Stimulated activated effector memory CD8-positive, alpha-beta T cell treated with anti-CD3 and anti-CD28 coated beads, Interleukin-12 subunit alpha, Interleukin-12 subunit beta, amount 100 ng/mL, for 72 hours (primary cell): ENCODE measurements at regions not wholly inside any gene's neighbourhood (a gene's known extent, or its start where the extent isn't known, plus 50 kb on each side); places are given as distances from the start of the nearest gene placed in this dataset.
"Not testable (repeated sequence)": the region's sequence is repeated elsewhere in the genome, so short reads cannot be mapped to it uniquely, and the experiment has no call there.

Experiments
- ATAC-seq: fragments of 150-1000 bp; cut with Tn5 transposase; 2 replicates; pipeline ENCODE4 v1.10.0; 2021
- DNase-seq, 2 donors: peaks; one replicate each; pipeline ENCODE4 v3.0.0; 2021 to 2022; ENCODE audit warnings: low spot score in 2 of 2
- H3K27ac Mint-ChIP-seq: one replicate; pipeline ENCODE4 v1.8.0; 2022; ENCODE audit warnings: mild to moderate bottlenecking, mixed read lengths
- H3K36me3 Mint-ChIP-seq: one replicate; pipeline ENCODE4 v1.8.0; 2022; ENCODE audit warnings: mild to moderate bottlenecking, mixed read lengths
- H3K4me1 Mint-ChIP-seq: one replicate; pipeline ENCODE4 v1.8.0; 2022; ENCODE audit warnings: mixed read lengths
- H3K4me3 Mint-ChIP-seq: one replicate; pipeline ENCODE4 v1.8.0; 2022; ENCODE audit warnings: mild to moderate bottlenecking, mixed read lengths
- H3K9me3 Mint-ChIP-seq: one replicate; pipeline ENCODE4 v1.8.0; 2022; ENCODE audit warnings: mixed read lengths

GRCh38 chr15:69909719-69910444, 187.8 kb downstream of the TLE3 start:
- no peaks in the 10 kb centered on the region for H3K4me1 Mint-ChIP-seq
- ATAC-seq, result no peak
- no peak overlapping the region for H3K4me3 Mint-ChIP-seq
- H3K36me3 Mint-ChIP-seq, result no peaks in the 10 kb centered on the region
- H3K27ac Mint-ChIP-seq, result no peak overlapping the region
- DNase-seq, result no peak
- no peaks in the 10 kb centered on the region for H3K9me3 Mint-ChIP-seq

GRCh38 chr15:69910514-69910913, 187.2 kb downstream of the TLE3 start:
- ATAC-seq (no peak), DNase-seq (no peak)
- H3K9me3 Mint-ChIP-seq, result no peaks in the 10 kb centered on the region
- H3K4me1 Mint-ChIP-seq, result no peaks in the 10 kb centered on the region
- H3K4me3 Mint-ChIP-seq, result no peak overlapping the region
- H3K36me3 Mint-ChIP-seq, result no peaks in the 10 kb centered on the region
- H3K27ac Mint-ChIP-seq, result no peak overlapping the region

- no peak for ATAC-seq
- H3K27ac Mint-ChIP-seq, result no peak overlapping the region
These were observed 185.6 kb downstream of the TLE3 start for GRCh38 chr15:69912116-69912515.

GRCh38 chr15:69914040-69914439, 183.7 kb downstream of the TLE3 start:
- Mint-ChIP-seq H3K27ac (no peak overlapping the region), H3K4me3 (no peak overlapping the region), H3K9me3 (no peaks in the 10 kb centered on the region), H3K36me3 (no peaks in the 10 kb centered on the region), H3K4me1 (no peaks in the 10 kb centered on the region)
- ATAC-seq, result no peak
- DNase-seq, result no peak

More at GRCh38 chr15:69912116-69912515, 185.6 kb downstream of the TLE3 start:
- H3K4me3 Mint-ChIP-seq, result no peak overlapping the region
- H3K9me3 Mint-ChIP-seq, result no peaks in the 10 kb centered on the region
- H3K4me1 Mint-ChIP-seq, result no peaks in the 10 kb centered on the region
- no peaks in the 10 kb centered on the region for H3K36me3 Mint-ChIP-seq
- no peak for DNase-seq

- H3K9me3 Mint-ChIP-seq, result no peaks in the 10 kb centered on the region
- H3K36me3 Mint-ChIP-seq, result no peaks in the 10 kb centered on the region
- H3K27ac Mint-ChIP-seq, result no peak overlapping the region
- DNase-seq (no peak), ATAC-seq (no peak)
- H3K4me1 Mint-ChIP-seq, result no peaks in the 10 kb centered on the region
- no peak overlapping the region for H3K4me3 Mint-ChIP-seq
These were observed 182.8 kb downstream of the TLE3 start for GRCh38 chr15:69914960-69915359.

GRCh38 chr15:69916169-69916785, 181.4 kb downstream of the TLE3 start:
- Mint-ChIP-seq H3K4me3 (no peak overlapping the region), H3K9me3 (no peaks in the 10 kb centered on the region), H3K27ac (no peak overlapping the region), H3K4me1 (peaks cover 1% of the 10 kb centered on the region), H3K36me3 (no peaks in the 10 kb centered on the region)
- DNase-seq, result no peak
- no peak for ATAC-seq

GRCh38 chr15:69917056-69917455, 180.7 kb downstream of the TLE3 start:
- no peaks in the 10 kb centered on the region for H3K9me3 Mint-ChIP-seq
- DNase-seq (no peak), ATAC-seq (no peak)
- no peak overlapping the region for H3K27ac Mint-ChIP-seq
- peaks cover 6% of the 10 kb centered on the region for H3K4me1 Mint-ChIP-seq
- no peak overlapping the region for H3K4me3 Mint-ChIP-seq
- H3K36me3 Mint-ChIP-seq, result no peaks in the 10 kb centered on the region

- peaks cover 6% of the 10 kb centered on the region for H3K4me1 Mint-ChIP-seq
- no peaks in the 10 kb centered on the region for H3K36me3 Mint-ChIP-seq
- no peak overlapping the region for H3K4me3 Mint-ChIP-seq
- no peak overlapping the region for H3K27ac Mint-ChIP-seq
- peaks cover 10% of the 10 kb centered on the region for H3K9me3 Mint-ChIP-seq
- DNase-seq (no peak), ATAC-seq (no peak)
These were observed 177.9 kb downstream of the TLE3 start for GRCh38 chr15:69919816-69920215.

GRCh38 chr15:69920221-69920620, 177.5 kb downstream of the TLE3 start:
- Mint-ChIP-seq H3K9me3 (peaks cover 10% of the 10 kb centered on the region), H3K4me3 (no peak overlapping the region), H3K4me1 (peaks cover 6% of the 10 kb centered on the region), H3K27ac (no peak overlapping the region), H3K36me3 (no peaks in the 10 kb centered on the region)
- no peak for DNase-seq
- no peak for ATAC-seq

- ATAC-seq (no peak), DNase-seq (no peak)
- Mint-ChIP-seq H3K9me3 (peaks cover 13% of the 10 kb centered on the region), H3K36me3 (no peaks in the 10 kb centered on the region), H3K4me3 (no peak overlapping the region), H3K4me1 (peaks cover 6% of the 10 kb centered on the region), H3K27ac (no peak overlapping the region)
These were observed 175.8 kb downstream of the TLE3 start for GRCh38 chr15:69921626-69922619.

GRCh38 chr15:69924531-69924930, 173.2 kb downstream of the TLE3 start:
- ATAC-seq, result no peak
- Mint-ChIP-seq H3K27ac (no peak overlapping the region), H3K4me1 (peaks cover 6% of the 10 kb centered on the region)

GRCh38 chr15:69926006-69926405, 171.7 kb downstream of the TLE3 start:
- H3K36me3 Mint-ChIP-seq, result no peaks in the 10 kb centered on the region
- DNase-seq (no peak), ATAC-seq (no peak)
- H3K4me3 Mint-ChIP-seq, result no peak overlapping the region
- H3K4me1 Mint-ChIP-seq, result peaks cover 6% of the 10 kb centered on the region
- H3K27ac Mint-ChIP-seq, result no peak overlapping the region
- peaks cover 16% of the 10 kb centered on the region for H3K9me3 Mint-ChIP-seq

More at GRCh38 chr15:69924531-69924930, 173.2 kb downstream of the TLE3 start:
- H3K9me3 Mint-ChIP-seq, result peaks cover 13% of the 10 kb centered on the region
- no peak for DNase-seq
- no peaks in the 10 kb centered on the region for H3K36me3 Mint-ChIP-seq
- no peak overlapping the region for H3K4me3 Mint-ChIP-seq

- ATAC-seq, result no peak
- Mint-ChIP-seq H3K9me3 (peaks cover 16% of the 10 kb centered on the region), H3K27ac (no peak overlapping the region)
These were observed 171.0 kb downstream of the TLE3 start for GRCh38 chr15:69926721-69927120.

GRCh38 chr15:69928890-69929289, 168.8 kb downstream of the TLE3 start:
- not testable (repeated sequence) for H3K4me1 Mint-ChIP-seq, H3K36me3 Mint-ChIP-seq, ATAC-seq, DNase-seq, H3K4me3 Mint-ChIP-seq, H3K27ac Mint-ChIP-seq
- peaks cover 13% of the 10 kb centered on the region for H3K9me3 Mint-ChIP-seq

More at GRCh38 chr15:69926721-69927120, 171.0 kb downstream of the TLE3 start:
- no peak for DNase-seq
- no peaks in the 10 kb centered on the region for H3K36me3 Mint-ChIP-seq
- no peak overlapping the region for H3K4me3 Mint-ChIP-seq
- peaks cover under 1% of the 10 kb centered on the region for H3K4me1 Mint-ChIP-seq

GRCh38 chr15:69929905-69930630, 167.6 kb downstream of the TLE3 start:
- Mint-ChIP-seq H3K36me3 (no peaks in the 10 kb centered on the region), H3K9me3 (peaks cover 6% of the 10 kb centered on the region), H3K4me3 (no peak overlapping the region), H3K27ac (no peak overlapping the region), H3K4me1 (no peaks in the 10 kb centered on the region)
- DNase-seq (no peak), ATAC-seq (no peak)
